Astrocyte (in vitro differentiated cells and primary cell): ENCODE measurements at regions not wholly inside any gene's neighbourhood (a gene's known extent, or its start where the extent isn't known, plus 50 kb on each side); places are given as distances from the start of the nearest gene placed in this dataset.

Experiments used
- DNase-seq: peaks from one replicate; pipeline ENCODE4 v3.0.0-alpha.2; 2010; ENCODE audit warnings: low read depth
- FAIRE-seq: peaks from 2 replicates; lab custom pipeline; 2011; peaks lifted over from hg19 to GRCh38; lab: Jason Lieb, UNC
- H2AFZ ChIP-seq: 2 replicates; pipeline ENCODE4 v1.6.0; 2012; ENCODE audit warnings: low read depth, low read length, inconsistent platforms
- H3K27ac ChIP-seq: 2 replicates; pipeline ENCODE4 v1.5.1; 2011; ENCODE audit warnings: low read depth, low read length, inconsistent platforms
- H3K27me3 ChIP-seq: 2 replicates; pipeline ENCODE4 v1.6.0; 2011; ENCODE audit warnings: low read length, inconsistent platforms; ENCODE audit not compliant: insufficient read depth
- H3K36me3 ChIP-seq: 2 replicates; pipeline ENCODE4 v1.5.1; 2011; ENCODE audit warnings: low read length, inconsistent platforms; ENCODE audit not compliant: insufficient read depth
- H3K4me1 ChIP-seq: 2 replicates; pipeline ENCODE4 v1.5.1; 2011; ENCODE audit warnings: low read length, inconsistent platforms; ENCODE audit not compliant: insufficient read depth
- H3K4me2 ChIP-seq: 2 replicates; pipeline ENCODE4 v1.6.0; 2012; ENCODE audit warnings: low read length, inconsistent platforms
- H3K4me3 ChIP-seq: 2 replicates; pipeline ENCODE4 v1.5.1; 2011; ENCODE audit warnings: low read depth, mild to moderate bottlenecking, low read length, inconsistent platforms; ENCODE audit not compliant: insufficient read depth
- H3K79me2 ChIP-seq: 2 replicates; pipeline ENCODE4 v1.6.0; 2012; ENCODE audit warnings: mild to moderate bottlenecking, low read length, inconsistent platforms; ENCODE audit not compliant: insufficient read depth
- H3K9ac ChIP-seq: 2 replicates; pipeline ENCODE4 v1.6.0; 2012; ENCODE audit warnings: mild to moderate bottlenecking, low read length, inconsistent platforms
- H3K9me3 ChIP-seq: 2 replicates; pipeline ENCODE4 v1.5.1; 2012; ENCODE audit warnings: low read depth, mild to moderate bottlenecking, low read length, inconsistent platforms; ENCODE audit not compliant: insufficient read depth
- H4K20me1 ChIP-seq: 2 replicates; pipeline ENCODE4 v1.6.0; 2012; ENCODE audit warnings: low read length, inconsistent platforms; ENCODE audit not compliant: insufficient read depth
- H3K27ac Mint-ChIP-seq: one replicate; pipeline ENCODE4 v1.8.0; 2021; ENCODE audit warnings: mild to moderate bottlenecking, mixed read lengths; ENCODE audit not compliant: unreplicated experiment
- H3K27me3 Mint-ChIP-seq: one replicate; pipeline ENCODE4 v1.8.0; 2021; ENCODE audit warnings: low read depth, mixed read lengths; ENCODE audit not compliant: unreplicated experiment
- H3K36me3 Mint-ChIP-seq: one replicate; pipeline ENCODE4 v1.8.0; 2021; ENCODE audit warnings: low read depth, mixed read lengths; ENCODE audit not compliant: unreplicated experiment
- H3K4me1 Mint-ChIP-seq: one replicate; pipeline ENCODE4 v1.8.0; 2021; ENCODE audit warnings: low read depth, mixed read lengths; ENCODE audit not compliant: unreplicated experiment
- H3K4me3 Mint-ChIP-seq: one replicate; pipeline ENCODE4 v1.8.0; 2021; ENCODE audit warnings: mild to moderate bottlenecking, moderate library complexity, mixed read lengths; ENCODE audit not compliant: unreplicated experiment
- H3K9me3 Mint-ChIP-seq: one replicate; pipeline ENCODE4 v1.8.0; 2021; ENCODE audit warnings: mild to moderate bottlenecking, mixed read lengths; ENCODE audit not compliant: unreplicated experiment
- EZH2 ChIP-seq: IDR thresholded peaks from 2 replicates; pipeline ENCODE4 v1.6.1; 2012; ENCODE audit warnings: mild to moderate bottlenecking, low read length, inconsistent platforms; ENCODE audit not compliant: insufficient read depth
- TF ChIP-seq, protein P1 (sequence below): IDR thresholded peaks from 2 replicates; pipeline ENCODE4 v1.5.1; 2011; ENCODE audit warnings: low read depth, mild to moderate bottlenecking, inconsistent platforms, low read length, moderate library complexity; ENCODE audit not compliant: insufficient read depth

- DNase-seq (peak; percentile 85), FAIRE-seq (no peak)
- Mint-ChIP-seq H3K4me3 (no peak overlapping the region), H3K4me1 (peaks cover 5% of the 10 kb centered on the region), H3K36me3 (no peaks in the 10 kb centered on the region), H3K27me3 (no peaks in the 10 kb centered on the region), H3K9me3 (no peaks in the 10 kb centered on the region), H3K27ac (no peak overlapping the region)
- Histone ChIP-seq H3K4me2 (no peak overlapping the region), H4K20me1 (no peaks in the 10 kb centered on the region), H3K9me3 (no peaks in the 10 kb centered on the region), H3K36me3 (no peaks in the 10 kb centered on the region), H3K27ac (no peak overlapping the region), H3K27me3 (no peaks in the 10 kb centered on the region), H3K4me1 (no peaks in the 10 kb centered on the region), H3K9ac (no peak overlapping the region), H3K4me3 (no peak overlapping the region), H3K79me2 (no peaks in the 10 kb centered on the region), H2AFZ (no peak overlapping the region)
- TF ChIP-seq, protein P1, sequence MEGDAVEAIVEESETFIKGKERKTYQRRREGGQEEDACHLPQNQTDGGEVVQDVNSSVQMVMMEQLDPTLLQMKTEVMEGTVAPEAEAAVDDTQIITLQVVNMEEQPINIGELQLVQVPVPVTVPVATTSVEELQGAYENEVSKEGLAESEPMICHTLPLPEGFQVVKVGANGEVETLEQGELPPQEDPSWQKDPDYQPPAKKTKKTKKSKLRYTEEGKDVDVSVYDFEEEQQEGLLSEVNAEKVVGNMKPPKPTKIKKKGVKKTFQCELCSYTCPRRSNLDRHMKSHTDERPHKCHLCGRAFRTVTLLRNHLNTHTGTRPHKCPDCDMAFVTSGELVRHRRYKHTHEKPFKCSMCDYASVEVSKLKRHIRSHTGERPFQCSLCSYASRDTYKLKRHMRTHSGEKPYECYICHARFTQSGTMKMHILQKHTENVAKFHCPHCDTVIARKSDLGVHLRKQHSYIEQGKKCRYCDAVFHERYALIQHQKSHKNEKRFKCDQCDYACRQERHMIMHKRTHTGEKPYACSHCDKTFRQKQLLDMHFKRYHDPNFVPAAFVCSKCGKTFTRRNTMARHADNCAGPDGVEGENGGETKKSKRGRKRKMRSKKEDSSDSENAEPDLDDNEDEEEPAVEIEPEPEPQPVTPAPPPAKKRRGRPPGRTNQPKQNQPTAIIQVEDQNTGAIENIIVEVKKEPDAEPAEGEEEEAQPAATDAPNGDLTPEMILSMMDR, result no peak
- TF ChIP-seq EZH2, result no peak
These were observed 152.2 kb upstream of the PPARGC1A start for GRCh38 chr4:24042094-24042493.

DNA sequence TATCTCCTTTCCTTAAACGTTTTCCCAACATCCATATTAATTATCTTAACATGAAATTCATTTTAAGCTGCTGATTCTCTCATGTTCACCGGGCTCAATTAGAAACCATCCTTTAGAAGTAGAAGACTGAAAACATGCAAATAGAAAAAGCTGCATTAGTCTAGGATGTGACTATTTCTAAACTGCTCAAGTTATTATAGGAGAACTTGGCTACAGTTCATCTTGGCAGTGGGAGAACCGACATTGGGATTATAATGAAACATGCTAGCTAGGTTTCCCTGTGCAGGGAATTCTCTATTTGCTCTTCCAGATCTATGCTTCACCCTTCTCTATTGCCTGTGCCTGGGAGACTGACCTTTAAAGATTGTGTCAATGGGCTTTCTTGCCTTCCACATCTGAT, 151.0 kb upstream of the PPARGC1A start:
- no peak for DNase-seq
- Mint-ChIP-seq H3K4me1 (peaks cover 5% of the 10 kb centered on the region), H3K27ac (no peak overlapping the region), H3K36me3 (no peaks in the 10 kb centered on the region), H3K9me3 (no peaks in the 10 kb centered on the region), H3K4me3 (no peak overlapping the region), H3K27me3 (no peaks in the 10 kb centered on the region)
- Histone ChIP-seq H3K27me3 (no peaks in the 10 kb centered on the region), H3K27ac (no peak overlapping the region), H3K36me3 (no peaks in the 10 kb centered on the region), H4K20me1 (no peaks in the 10 kb centered on the region), H3K4me1 (no peaks in the 10 kb centered on the region), H2AFZ (no peak overlapping the region), H3K9me3 (no peaks in the 10 kb centered on the region), H3K9ac (no peak overlapping the region), H3K79me2 (no peaks in the 10 kb centered on the region), H3K4me2 (no peak overlapping the region), H3K4me3 (no peak overlapping the region)
- TF ChIP-seq EZH2, result no peak
- TF ChIP-seq, protein P1, result no peak
- FAIRE-seq, result no peak

DNA sequence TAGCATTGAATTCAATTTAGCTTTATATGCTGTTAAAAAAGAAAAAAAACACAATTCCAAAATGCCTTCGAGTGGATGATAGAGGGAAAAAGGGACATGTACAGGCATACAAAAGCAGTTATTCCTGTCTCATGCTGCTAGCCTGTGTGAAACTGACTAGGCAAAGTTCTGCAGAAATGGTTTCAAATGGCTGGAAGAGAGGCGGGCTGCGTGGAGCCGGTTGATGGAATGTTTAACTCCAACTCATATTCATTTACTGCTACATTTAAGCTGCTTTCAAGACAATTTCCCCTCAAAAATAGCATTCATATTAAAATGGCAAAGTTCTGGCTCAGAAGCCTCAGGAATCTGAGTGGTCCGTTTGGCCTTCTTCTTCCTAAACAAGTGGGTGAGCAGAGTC, 143.8 kb upstream of the PPARGC1A start:
- Histone ChIP-seq H3K4me2 (no peak overlapping the region), H3K27me3 (no peaks in the 10 kb centered on the region), H4K20me1 (no peaks in the 10 kb centered on the region), H3K9me3 (no peaks in the 10 kb centered on the region), H3K9ac (no peak overlapping the region), H3K27ac (no peak overlapping the region), H3K36me3 (no peaks in the 10 kb centered on the region), H3K79me2 (no peaks in the 10 kb centered on the region), H3K4me3 (no peak overlapping the region), H3K4me1 (no peaks in the 10 kb centered on the region), H2AFZ (no peak overlapping the region)
- FAIRE-seq (no peak), DNase-seq (no peak)
- Mint-ChIP-seq H3K9me3 (no peaks in the 10 kb centered on the region), H3K27me3 (no peaks in the 10 kb centered on the region), H3K36me3 (no peaks in the 10 kb centered on the region), H3K4me3 (no peak overlapping the region), H3K4me1 (peaks cover 2% of the 10 kb centered on the region), H3K27ac (no peak overlapping the region)
- TF ChIP-seq, protein P1, result no peak
- TF ChIP-seq EZH2, result no peak
